GM12872 (cell line): ENCODE measurements at regions not wholly inside any gene's neighbourhood (a gene's known extent, or its start where the extent isn't known, plus 50 kb on each side); places are given as distances from the start of the nearest gene placed in this dataset.

ENCODE experiments used
- CTCF ChIP-seq: IDR thresholded peaks from 3 replicates; pipeline ENCODE4 v1.5.1; 2011; ENCODE audit warnings: low read depth, mild to moderate bottlenecking, low read length, moderate library complexity; ENCODE audit not compliant: insufficient read depth

GRCh38 chr7:114180556-114181266 is 233.9 kb upstream of the FOXP2 start:
- TF ChIP-seq CTCF = no peak

GRCh38 chr7:114175125-114175524 is 239.5 kb upstream of the FOXP2 start:
- TF ChIP-seq CTCF = no peak

- no peak for TF ChIP-seq CTCF
Observed at GRCh38 chr7:114173170-114173890, 241.3 kb upstream of the FOXP2 start.

GRCh38 chr7:114160925-114161324 is 242.1 kb upstream of the PPP1R3A start:
- TF ChIP-seq CTCF = no peak

- no peak for TF ChIP-seq CTCF
Observed at GRCh38 chr7:114158854-114159253, 240.0 kb upstream of the PPP1R3A start.

GRCh38 chr7:114158275-114158674 is 239.5 kb upstream of the PPP1R3A start:
- no peak for TF ChIP-seq CTCF

GRCh38 chr7:114156178-114156577 is 237.4 kb upstream of the PPP1R3A start:
- TF ChIP-seq CTCF = no peak
